ENCODE measurements at regions not wholly inside any gene's neighbourhood (a gene's known extent, or its start where the extent isn't known, plus 50 kb on each side); places are given as distances from the start of the nearest gene placed in this dataset.

DNA sequence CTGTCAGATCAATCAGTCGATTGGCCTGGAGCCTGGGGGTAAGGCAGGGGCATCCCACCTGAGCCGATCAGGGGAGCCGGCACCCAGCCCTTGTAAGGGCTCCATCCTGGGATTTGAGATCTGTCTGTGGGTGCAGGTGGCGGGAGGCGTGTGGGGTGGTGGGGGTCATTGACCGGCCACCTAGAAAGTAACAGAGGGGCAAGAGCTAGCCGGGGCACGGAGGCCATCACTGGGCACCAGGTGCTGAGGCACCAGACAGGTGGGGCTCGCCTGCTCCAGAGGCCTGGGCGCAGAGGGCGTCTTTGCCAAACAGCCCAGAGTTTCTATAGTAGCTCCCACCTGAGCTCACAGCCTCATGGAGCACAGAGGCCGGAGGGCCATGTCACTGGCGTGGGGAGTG lies 55.5 kb upstream of the ADGRA1 start:
- DNase-seq, result no peak
- peaks cover 93% of the 10 kb centered on the region for H3K27me3 ChIP-seq (ENCODE audit: low read depth)
- H3K4me3 ChIP-seq, result no peak overlapping the region
- H3K36me3 ChIP-seq, result no peaks in the 10 kb centered on the region
- intact Hi-C loops (cut with micrococcal nuclease), result no loop called here
- H3K27ac ChIP-seq (replicated peaks), result no peak overlapping the region
- no peaks in the 10 kb centered on the region for H3K9me3 ChIP-seq (replicated peaks)
- TF ChIP-seq, protein P1, sequence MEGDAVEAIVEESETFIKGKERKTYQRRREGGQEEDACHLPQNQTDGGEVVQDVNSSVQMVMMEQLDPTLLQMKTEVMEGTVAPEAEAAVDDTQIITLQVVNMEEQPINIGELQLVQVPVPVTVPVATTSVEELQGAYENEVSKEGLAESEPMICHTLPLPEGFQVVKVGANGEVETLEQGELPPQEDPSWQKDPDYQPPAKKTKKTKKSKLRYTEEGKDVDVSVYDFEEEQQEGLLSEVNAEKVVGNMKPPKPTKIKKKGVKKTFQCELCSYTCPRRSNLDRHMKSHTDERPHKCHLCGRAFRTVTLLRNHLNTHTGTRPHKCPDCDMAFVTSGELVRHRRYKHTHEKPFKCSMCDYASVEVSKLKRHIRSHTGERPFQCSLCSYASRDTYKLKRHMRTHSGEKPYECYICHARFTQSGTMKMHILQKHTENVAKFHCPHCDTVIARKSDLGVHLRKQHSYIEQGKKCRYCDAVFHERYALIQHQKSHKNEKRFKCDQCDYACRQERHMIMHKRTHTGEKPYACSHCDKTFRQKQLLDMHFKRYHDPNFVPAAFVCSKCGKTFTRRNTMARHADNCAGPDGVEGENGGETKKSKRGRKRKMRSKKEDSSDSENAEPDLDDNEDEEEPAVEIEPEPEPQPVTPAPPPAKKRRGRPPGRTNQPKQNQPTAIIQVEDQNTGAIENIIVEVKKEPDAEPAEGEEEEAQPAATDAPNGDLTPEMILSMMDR (IDR thresholded peaks at IDR 0.05; ENCODE audit: borderline replicate concordance), result no peak
- no peaks in the 10 kb centered on the region for H3K4me1 ChIP-seq

GRCh38 chr10:133031541-133032125 lies 56.1 kb upstream of the ADGRA1 start:
- H3K4me3 ChIP-seq, result no peak overlapping the region
- intact Hi-C loops (cut with micrococcal nuclease), result no loop called here
- H3K27me3 ChIP-seq (ENCODE audit: low read depth), result peaks cover 93% of the 10 kb centered on the region
- no peak for DNase-seq
- H3K36me3 ChIP-seq, result no peaks in the 10 kb centered on the region
- no peaks in the 10 kb centered on the region for H3K9me3 ChIP-seq (replicated peaks)
- TF ChIP-seq, protein P1 (IDR thresholded peaks at IDR 0.05; ENCODE audit: borderline replicate concordance), result no peak
- H3K27ac ChIP-seq (replicated peaks), result no peak overlapping the region
- H3K4me1 ChIP-seq, result no peaks in the 10 kb centered on the region

DNA sequence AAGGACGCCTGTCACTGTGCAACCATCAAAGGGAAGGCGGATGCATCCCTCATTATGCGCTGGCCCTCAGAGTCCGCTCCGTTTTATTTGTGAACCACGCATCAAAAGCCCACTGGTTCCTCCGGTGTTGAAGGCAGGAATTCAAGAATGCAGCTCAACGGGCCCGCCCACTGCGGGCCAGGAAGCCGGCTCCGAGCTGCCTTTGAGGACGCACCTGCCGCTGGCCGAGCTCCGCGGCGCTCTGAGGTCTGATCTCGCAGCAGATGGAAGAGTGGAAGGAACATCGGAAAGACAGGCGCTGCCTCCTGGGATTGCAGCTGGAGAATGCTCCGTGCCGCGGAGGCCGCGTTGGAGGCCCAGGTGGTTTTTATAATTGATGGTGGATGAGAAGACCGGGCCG lies 56.9 kb upstream of the ADGRA1 start:
- peaks cover 93% of the 10 kb centered on the region for H3K27me3 ChIP-seq (ENCODE audit: low read depth)
- no peak for DNase-seq
- no peak overlapping the region for H3K4me3 ChIP-seq
- TF ChIP-seq, protein P1 (IDR thresholded peaks at IDR 0.05; ENCODE audit: borderline replicate concordance), result no peak
- H3K9me3 ChIP-seq (replicated peaks), result no peaks in the 10 kb centered on the region
- no peaks in the 10 kb centered on the region for H3K4me1 ChIP-seq
- no peak overlapping the region for H3K27ac ChIP-seq (replicated peaks)
- intact Hi-C loops (cut with micrococcal nuclease), result no loop called here
- no peaks in the 10 kb centered on the region for H3K36me3 ChIP-seq

DNA sequence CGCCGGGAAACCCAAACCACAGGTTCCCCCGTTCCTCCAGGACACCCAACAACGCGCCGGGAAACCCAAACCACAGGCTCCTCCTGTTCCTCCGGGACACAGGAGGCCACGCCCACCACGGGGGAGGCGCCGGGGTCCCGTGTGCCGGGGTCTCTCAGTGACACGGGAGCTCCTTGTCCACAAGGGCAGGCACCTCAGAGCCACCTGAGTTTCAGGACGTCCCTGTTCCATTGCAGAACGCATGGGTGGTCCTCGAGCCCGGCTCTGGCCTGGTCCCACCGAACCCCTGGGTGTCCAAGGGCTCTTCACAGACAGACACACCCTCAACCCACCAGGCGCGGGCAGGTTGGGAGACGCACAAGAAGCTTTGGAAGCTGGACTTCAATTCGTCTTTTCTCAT lies 57.6 kb upstream of the ADGRA1 start:
- Histone ChIP-seq H3K36me3 (no peaks in the 10 kb centered on the region), H3K27ac (replicated peaks) (no peak overlapping the region), H3K27me3 (ENCODE audit: low read depth) (peaks cover 93% of the 10 kb centered on the region), H3K4me3 (no peak overlapping the region), H3K9me3 (replicated peaks) (no peaks in the 10 kb centered on the region), H3K4me1 (no peaks in the 10 kb centered on the region)
- intact Hi-C loops (cut with micrococcal nuclease), result no loop called here
- TF ChIP-seq, protein P1 (IDR thresholded peaks at IDR 0.05; ENCODE audit: borderline replicate concordance), result no peak
- DNase-seq, result no peak

DNA sequence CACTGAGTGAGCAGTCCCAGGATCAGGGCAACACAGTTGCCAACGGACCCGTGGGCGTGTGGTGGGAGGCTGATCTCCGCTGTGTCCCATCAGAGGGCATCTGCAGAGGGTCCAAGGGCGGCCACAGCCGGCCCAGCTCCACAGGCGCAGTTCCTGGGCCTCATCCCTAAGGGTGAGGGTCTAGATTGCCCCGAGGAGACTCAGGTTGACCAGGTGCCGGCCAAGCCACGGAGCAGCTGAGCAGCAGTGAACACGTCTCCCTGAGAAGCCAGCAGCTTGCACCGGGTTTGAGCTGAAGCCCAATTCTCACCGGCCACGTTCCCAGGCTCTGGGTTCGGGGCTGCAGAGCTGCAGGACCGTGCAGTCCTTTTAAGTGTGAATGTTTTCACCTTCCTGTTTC lies 58.8 kb upstream of the ADGRA1 start:
- Histone ChIP-seq H3K4me3 (no peak overlapping the region), H3K27ac (replicated peaks) (no peak overlapping the region), H3K27me3 (ENCODE audit: low read depth) (peaks cover 94% of the 10 kb centered on the region), H3K4me1 (no peaks in the 10 kb centered on the region), H3K9me3 (replicated peaks) (no peaks in the 10 kb centered on the region), H3K36me3 (no peaks in the 10 kb centered on the region)
- intact Hi-C loops (cut with micrococcal nuclease), result no loop called here
- TF ChIP-seq, protein P1 (IDR thresholded peaks at IDR 0.05; ENCODE audit: borderline replicate concordance), result no peak
- DNase-seq, result no peak

All from left ventricle myocardium inferior (tissue), 1 donor.